Hematopoietic multipotent progenitor cell treated with erythropoietin and hydrocortisone succinate and interleukin-3 and kit ligand, for 17 days (in vitro differentiated cells): ENCODE measurements at regions not wholly inside any gene's neighbourhood (a gene's known extent, or its start where the extent isn't known, plus 50 kb on each side); places are given as distances from the start of the nearest gene placed in this dataset.

Experiments
- DNase-seq: peaks from one replicate; pipeline ENCODE4 v3.0.0-alpha.2; 2015; ENCODE audit warnings: low spot score

- no peak for DNase-seq
These were observed 116.4 kb downstream of the IRS2 start for GRCh38 chr13:109669956-109670355.

GRCh38 chr13:109669234-109669612, 117.2 kb downstream of the IRS2 start:
- no peak for DNase-seq

- no peak for DNase-seq
These were observed 117.8 kb downstream of the IRS2 start for GRCh38 chr13:109668433-109669233.

GRCh38 chr13:109667807-109668291, 118.5 kb downstream of the IRS2 start:
- no peak for DNase-seq

- no peak for DNase-seq
These were observed 119.3 kb downstream of the IRS2 start for GRCh38 chr13:109667056-109667455.

- no peak for DNase-seq
These were observed 119.7 kb downstream of the IRS2 start for GRCh38 chr13:109666656-109667055.

- DNase-seq = no peak
These were observed 120.6 kb downstream of the IRS2 start for GRCh38 chr13:109665781-109666249.

GRCh38 chr13:109665240-109665639, 121.1 kb downstream of the IRS2 start:
- DNase-seq = no peak

GRCh38 chr13:109657395-109657794, 129.0 kb downstream of the IRS2 start:
- no peak for DNase-seq

- no peak for DNase-seq
These were observed 130.2 kb downstream of the IRS2 start for GRCh38 chr13:109656206-109656605.

- no peak for DNase-seq
These were observed 130.8 kb downstream of the IRS2 start for GRCh38 chr13:109655611-109656010.

- no peak for DNase-seq
These were observed 131.2 kb downstream of the IRS2 start for GRCh38 chr13:109655206-109655600.

GRCh38 chr13:109654341-109655205, 131.8 kb downstream of the IRS2 start:
- DNase-seq = no peak

GRCh38 chr13:109652531-109652930, 133.9 kb downstream of the IRS2 start:
- no peak for DNase-seq

GRCh38 chr13:109651854-109652253, 134.5 kb downstream of the IRS2 start:
- DNase-seq = no peak

- DNase-seq = no peak
These were observed 135.1 kb downstream of the IRS2 start for GRCh38 chr13:109651311-109651710.

GRCh38 chr13:109650861-109651260, 135.5 kb downstream of the IRS2 start:
- DNase-seq = no peak

GRCh38 chr13:109649713-109650112, 136.7 kb downstream of the IRS2 start:
- DNase-seq = no peak

- DNase-seq = no peak
These were observed 138.7 kb downstream of the IRS2 start for GRCh38 chr13:109647699-109648098.

- DNase-seq = no peak
These were observed 139.3 kb downstream of the IRS2 start for GRCh38 chr13:109647053-109647452.

- DNase-seq = no peak
These were observed 140.0 kb downstream of the IRS2 start for GRCh38 chr13:109646423-109646822.

- no peak for DNase-seq
These were observed 140.6 kb downstream of the IRS2 start for GRCh38 chr13:109645831-109646230.

GRCh38 chr13:109644956-109645355, 141.4 kb downstream of the IRS2 start:
- no peak for DNase-seq
